HL-60/S4 treated with phorbol 12-myristate 13-acetate at 8.2 ng/mL for 4 days and 3 days (cell line): ENCODE measurements at regions not wholly inside any gene's neighbourhood (a gene's known extent, or its start where the extent isn't known, plus 50 kb on each side); places are given as distances from the start of the nearest gene placed in this dataset.

Source experiments
- in situ Hi-C: fragments of 300-500 bp; cut with MboI; formaldehyde crosslinking; loops from 2 replicates; pipeline ENCODE4 v1.15.0; 2022; ENCODE audit warnings: low sequenced_read_pairs

- in situ Hi-C loops, result no loop called here
These were observed 133.4 kb upstream of the ACP3 start for GRCh38 chr3:132183811-132184210.

- in situ Hi-C loops, result no loop called here
These were observed 129.5 kb upstream of the ACP3 start for GRCh38 chr3:132187746-132188145.

GRCh38 chr3:132189601-132190000 is 127.6 kb upstream of the ACP3 start:
- in situ Hi-C loops, result no loop called here

- in situ Hi-C loops, result no loop called here
These were observed 121.1 kb upstream of the ACP3 start for GRCh38 chr3:132196113-132196512.

- in situ Hi-C loops, result no loop called here
These were observed 118.7 kb upstream of the ACP3 start for GRCh38 chr3:132198516-132198915.

- in situ Hi-C loops, result no loop called here
These were observed 117.8 kb upstream of the ACP3 start for GRCh38 chr3:132199451-132199850.

GRCh38 chr3:132202586-132202985 is 114.6 kb upstream of the ACP3 start:
- in situ Hi-C loops, result no loop called here

- in situ Hi-C loops, result no loop called here
These were observed 113.2 kb upstream of the ACP3 start for GRCh38 chr3:132203889-132204596.

GRCh38 chr3:132205609-132206008 is 111.6 kb upstream of the ACP3 start:
- in situ Hi-C loops, result no loop called here

- in situ Hi-C loops, result no loop called here
These were observed 107.4 kb upstream of the ACP3 start for GRCh38 chr3:132209855-132210254.

GRCh38 chr3:132210476-132211346 is 106.5 kb upstream of the ACP3 start:
- in situ Hi-C loops, result no loop called here

- in situ Hi-C loops, result no loop called here
These were observed 105.3 kb upstream of the ACP3 start for GRCh38 chr3:132211896-132212295.

GRCh38 chr3:132218817-132219755 is 98.1 kb upstream of the ACP3 start:
- in situ Hi-C loops, result no loop called here

- in situ Hi-C loops, result no loop called here
These were observed 96.2 kb upstream of the ACP3 start for GRCh38 chr3:132220986-132221385.

- in situ Hi-C loops, result no loop called here
These were observed 94.2 kb upstream of the ACP3 start for GRCh38 chr3:132222868-132223538.

GRCh38 chr3:132225664-132226063 is 91.5 kb upstream of the ACP3 start:
- in situ Hi-C loops, result no loop called here

- in situ Hi-C loops, result no loop called here
These were observed 88.3 kb upstream of the ACP3 start for GRCh38 chr3:132228923-132229322.

- in situ Hi-C loops, result no loop called here
These were observed 87.6 kb upstream of the ACP3 start for GRCh38 chr3:132229641-132230040.

- in situ Hi-C loops, result no loop called here
These were observed 86.8 kb upstream of the ACP3 start for GRCh38 chr3:132230156-132231000.

- in situ Hi-C loops, result no loop called here
These were observed 85.6 kb upstream of the ACP3 start for GRCh38 chr3:132231633-132232032.
